ENCODE measurements at regions not wholly inside any gene's neighbourhood (a gene's known extent, or its start where the extent isn't known, plus 50 kb on each side); places are given as distances from the start of the nearest gene placed in this dataset.

GRCh38 chr1:72366466-72366865, 84.1 kb upstream of the NEGR1 start:
- H3K4me3 Mint-ChIP-seq (ENCODE audit: unreplicated experiment), result no peak overlapping the region

GRCh38 chr1:72365693-72366092, 83.4 kb upstream of the NEGR1 start:
- H3K4me1 Mint-ChIP-seq (ENCODE audit: low read depth, unreplicated experiment), result no peaks in the 10 kb centered on the region
- H3K9me3 Mint-ChIP-seq (ENCODE audit: unreplicated experiment), result peaks cover 2% of the 10 kb centered on the region
- H3K36me3 Mint-ChIP-seq (ENCODE audit: unreplicated experiment), result no peaks in the 10 kb centered on the region
- H3K27me3 Mint-ChIP-seq (ENCODE audit: unreplicated experiment), result no peaks in the 10 kb centered on the region
- H3K4me3 Mint-ChIP-seq (ENCODE audit: unreplicated experiment), result no peak overlapping the region
- DNase-seq, result no peak
- no peak overlapping the region for H3K27ac Mint-ChIP-seq (ENCODE audit: unreplicated experiment)
- no peak for TF ChIP-seq CTCF (IDR thresholded peaks at IDR 0.05; ENCODE audit: partially characterized antibody, unreplicated experiment)

More at GRCh38 chr1:72366466-72366865, 84.1 kb upstream of the NEGR1 start:
- Mint-ChIP-seq H3K36me3 (ENCODE audit: unreplicated experiment) (no peaks in the 10 kb centered on the region), H3K4me1 (ENCODE audit: low read depth, unreplicated experiment) (no peaks in the 10 kb centered on the region), H3K9me3 (ENCODE audit: unreplicated experiment) (peaks cover 2% of the 10 kb centered on the region), H3K27ac (ENCODE audit: unreplicated experiment) (no peak overlapping the region), H3K27me3 (ENCODE audit: unreplicated experiment) (no peaks in the 10 kb centered on the region)
- no peak for DNase-seq
- TF ChIP-seq CTCF (IDR thresholded peaks at IDR 0.05; ENCODE audit: partially characterized antibody, unreplicated experiment), result no peak

- Mint-ChIP-seq H3K9me3 (ENCODE audit: unreplicated experiment) (no peaks in the 10 kb centered on the region), H3K4me3 (ENCODE audit: unreplicated experiment) (no peak overlapping the region), H3K27me3 (ENCODE audit: unreplicated experiment) (no peaks in the 10 kb centered on the region), H3K27ac (ENCODE audit: unreplicated experiment) (no peak overlapping the region), H3K4me1 (ENCODE audit: low read depth, unreplicated experiment) (no peaks in the 10 kb centered on the region), H3K36me3 (ENCODE audit: unreplicated experiment) (no peaks in the 10 kb centered on the region)
- DNase-seq, result no peak
- no peak for TF ChIP-seq CTCF (IDR thresholded peaks at IDR 0.05; ENCODE audit: partially characterized antibody, unreplicated experiment)
These were observed 80.2 kb upstream of the NEGR1 start for GRCh38 chr1:72362538-72362937.

- no peak for TF ChIP-seq CTCF (IDR thresholded peaks at IDR 0.05; ENCODE audit: partially characterized antibody, unreplicated experiment)
- Mint-ChIP-seq H3K4me1 (ENCODE audit: low read depth, unreplicated experiment) (no peaks in the 10 kb centered on the region), H3K9me3 (ENCODE audit: unreplicated experiment) (no peaks in the 10 kb centered on the region), H3K27ac (ENCODE audit: unreplicated experiment) (no peak overlapping the region), H3K4me3 (ENCODE audit: unreplicated experiment) (no peak overlapping the region), H3K27me3 (ENCODE audit: unreplicated experiment) (no peaks in the 10 kb centered on the region), H3K36me3 (ENCODE audit: unreplicated experiment) (no peaks in the 10 kb centered on the region)
- DNase-seq, result no peak
These were observed 75.1 kb upstream of the NEGR1 start for GRCh38 chr1:72357411-72357810.

GRCh38 chr1:72355899-72356298, 73.6 kb upstream of the NEGR1 start:
- Mint-ChIP-seq H3K9me3 (ENCODE audit: unreplicated experiment) (no peaks in the 10 kb centered on the region), H3K4me3 (ENCODE audit: unreplicated experiment) (no peak overlapping the region), H3K27me3 (ENCODE audit: unreplicated experiment) (no peaks in the 10 kb centered on the region), H3K36me3 (ENCODE audit: unreplicated experiment) (no peaks in the 10 kb centered on the region), H3K4me1 (ENCODE audit: low read depth, unreplicated experiment) (no peaks in the 10 kb centered on the region), H3K27ac (ENCODE audit: unreplicated experiment) (no peak overlapping the region)
- TF ChIP-seq CTCF (IDR thresholded peaks at IDR 0.05; ENCODE audit: partially characterized antibody, unreplicated experiment), result no peak
- DNase-seq, result no peak

All from glutamatergic neuron (in vitro differentiated cells).